WTC11 (cell line): ENCODE measurements at regions not wholly inside any gene's neighbourhood (a gene's known extent, or its start where the extent isn't known, plus 50 kb on each side); places are given as distances from the start of the nearest gene placed in this dataset.

Experiments used
- ATAC-seq: fragments of 200-7000 bp; cut with Tn5 transposase; 2 replicates; pipeline ENCODE4 v1.10.0; 2021; ENCODE audit warnings: mild to moderate bottlenecking, moderate library complexity
- CTCF ChIA-PET: fragments of 300-600 bp; sonication (Branson Sonifier 250); formaldehyde crosslinking; loops from one replicate; lab custom pipeline; 2021; ENCODE audit warnings: antibody characterized with exemption; lab: Charles Lee
- POLR2A ChIA-PET: fragments of 350-600 bp; sonication (Branson Sonifier 250); formaldehyde crosslinking; loops from one replicate; lab custom pipeline; 2021; ENCODE audit warnings: antibody characterized with exemption; lab: Charles Lee
- DNase-seq: peaks from one replicate; pipeline ENCODE4 v3.0.0; 2021; ENCODE audit warnings: low spot score
- H3K27ac Mint-ChIP-seq: 2 replicates; pipeline ENCODE4 v1.8.0; 2021; ENCODE audit warnings: mixed read lengths
- H3K27me3 Mint-ChIP-seq: 2 replicates; pipeline ENCODE4 v1.8.0; 2021; ENCODE audit warnings: low read depth, mild to moderate bottlenecking, moderate library complexity, mixed read lengths
- H3K36me3 Mint-ChIP-seq: 2 replicates; pipeline ENCODE4 v1.8.0; 2021; ENCODE audit warnings: mixed read lengths
- H3K4me1 Mint-ChIP-seq: 2 replicates; pipeline ENCODE4 v1.8.0; 2022; ENCODE audit warnings: mixed read lengths
- H3K4me3 Mint-ChIP-seq: 2 replicates; pipeline ENCODE4 v1.8.0; 2021; ENCODE audit warnings: mild to moderate bottlenecking, moderate library complexity, mixed read lengths
- H3K9me3 Mint-ChIP-seq: 2 replicates; pipeline ENCODE4 v1.8.0; 2021; ENCODE audit warnings: mixed read lengths
- CBFB ChIP-seq: sonication (generic); formaldehyde crosslinking; IDR thresholded peaks from 2 replicates; pipeline ENCODE4 v1.8.1; 2022; ENCODE audit warnings: mild to moderate bottlenecking, low read depth, missing genetic modification reagents
- CREB1 ChIP-seq: sonication (generic); formaldehyde crosslinking; IDR thresholded peaks from 2 replicates; pipeline ENCODE4 v1.8.0; 2023; ENCODE audit warnings: mild to moderate bottlenecking, missing genetic modification reagents
- ELF4 ChIP-seq: sonication (generic); formaldehyde crosslinking; IDR thresholded peaks from 2 replicates; pipeline ENCODE4 v1.8.1; 2022; ENCODE audit warnings: low read depth, mild to moderate bottlenecking, moderate library complexity, missing genetic modification reagents
- FOXJ3 ChIP-seq: sonication (generic); formaldehyde crosslinking; IDR thresholded peaks from 2 replicates; pipeline ENCODE4 v1.9.0; 2021; ENCODE audit warnings: missing genetic modification reagents, mild to moderate bottlenecking, borderline replicate concordance
- GABPB1 ChIP-seq: sonication (generic); formaldehyde crosslinking; IDR thresholded peaks from 2 replicates; pipeline ENCODE4 v1.8.1; 2023; ENCODE audit warnings: mild to moderate bottlenecking, missing genetic modification reagents
- GTF2I ChIP-seq: fragments of 250-450 bp; sonication (Bioruptor Pico); conservative IDR thresholded peaks from 2 replicates; pipeline ENCODE4 v1.4.0; 2021; ENCODE audit warnings: mild to moderate bottlenecking
- JAZF1 ChIP-seq: fragments of 250-450 bp; sonication (Bioruptor Pico); IDR thresholded peaks from 2 replicates; pipeline ENCODE4 v1.9.0; 2021; ENCODE audit warnings: moderate library complexity, mild to moderate bottlenecking, inconsistent platforms
- MXD4 ChIP-seq: fragments of 250-450 bp; sonication (Bioruptor Pico); IDR thresholded peaks from 2 replicates; pipeline ENCODE4 v1.8.0; 2021; ENCODE audit warnings: mild to moderate bottlenecking, moderate library complexity, borderline replicate concordance
- NFATC4 ChIP-seq: fragments of 250-450 bp; sonication (Bioruptor Pico); IDR thresholded peaks from 2 replicates; pipeline ENCODE4 v1.9.0; 2021; ENCODE audit warnings: mild to moderate bottlenecking
- NFE2L1 ChIP-seq: sonication (generic); formaldehyde crosslinking; IDR thresholded peaks from 2 replicates; pipeline ENCODE4 v1.8.1; 2023; ENCODE audit warnings: missing genetic modification reagents
- NR2C2 ChIP-seq: sonication (generic); formaldehyde crosslinking; IDR thresholded peaks from 2 replicates; pipeline ENCODE4 v1.8.0; 2022; ENCODE audit warnings: mild to moderate bottlenecking, missing genetic modification reagents
- RELA ChIP-seq: sonication (generic); formaldehyde crosslinking; IDR thresholded peaks from 2 replicates; pipeline ENCODE4 v1.8.1; 2022; ENCODE audit warnings: missing genetic modification reagents, mild to moderate bottlenecking, borderline replicate concordance
- SOX15 ChIP-seq: fragments of 250-450 bp; sonication (Bioruptor Pico); IDR thresholded peaks from 2 replicates; pipeline ENCODE4 v1.9.0; 2021; ENCODE audit warnings: mild to moderate bottlenecking
- SP1 ChIP-seq: sonication (generic); formaldehyde crosslinking; conservative IDR thresholded peaks from 2 replicates; pipeline ENCODE4 v1.8.1; 2022; ENCODE audit warnings: missing genetic modification reagents
- TEAD1 ChIP-seq: sonication (generic); formaldehyde crosslinking; IDR thresholded peaks from 2 replicates; pipeline ENCODE4 v1.8.0; 2022; ENCODE audit warnings: mild to moderate bottlenecking, missing genetic modification reagents
- ZBTB21 ChIP-seq: sonication (generic); formaldehyde crosslinking; IDR thresholded peaks from 2 replicates; pipeline ENCODE4 v1.8.1; 2023; ENCODE audit warnings: mild to moderate bottlenecking, missing genetic modification reagents, borderline replicate concordance
- ZNF219 ChIP-seq: sonication (generic); formaldehyde crosslinking; IDR thresholded peaks from 2 replicates; pipeline ENCODE4 v1.8.0; 2023; ENCODE audit warnings: missing genetic modification reagents, mild to moderate bottlenecking, borderline replicate concordance
- ZNF232 ChIP-seq: sonication (generic); formaldehyde crosslinking; IDR thresholded peaks from 2 replicates; pipeline ENCODE4 v1.8.0; 2022; ENCODE audit warnings: mild to moderate bottlenecking, missing genetic modification reagents
- TF ChIP-seq, protein P1 (sequence below): sonication (generic); formaldehyde crosslinking; conservative IDR thresholded peaks from 2 replicates; pipeline ENCODE4 v1.8.1; 2022; ENCODE audit warnings: mild to moderate bottlenecking, missing genetic modification reagents
- TF ChIP-seq, protein P2 (sequence below): fragments of 250-450 bp; sonication (Bioruptor Pico); IDR thresholded peaks from 2 replicates; pipeline ENCODE4 v1.9.0; 2021; ENCODE audit warnings: mild to moderate bottlenecking
- TF ChIP-seq, protein P3 (sequence below): sonication (generic); formaldehyde crosslinking; IDR thresholded peaks from 2 replicates; pipeline ENCODE4 v1.8.0; 2022; ENCODE audit warnings: mild to moderate bottlenecking, missing genetic modification reagents
- TF ChIP-seq, protein P4 (sequence below): sonication (generic); formaldehyde crosslinking; IDR thresholded peaks from 2 replicates; pipeline ENCODE4 v1.8.0; 2022; ENCODE audit warnings: mild to moderate bottlenecking, missing genetic modification reagents
- TF ChIP-seq, protein P5 (sequence below): fragments of 200-600 bp; IDR thresholded peaks from 2 replicates; pipeline ENCODE4 v1.8.0; 2022; ENCODE audit warnings: antibody characterized with exemption
- TF ChIP-seq, protein P6 (sequence below): sonication (generic); formaldehyde crosslinking; IDR thresholded peaks from 2 replicates; pipeline ENCODE4 v1.8.1; 2023; ENCODE audit warnings: mild to moderate bottlenecking, missing genetic modification reagents
- TF ChIP-seq, protein P7 (sequence below): sonication (generic); formaldehyde crosslinking; IDR thresholded peaks from 2 replicates; pipeline ENCODE4 v1.8.0; 2023; ENCODE audit warnings: missing genetic modification reagents, mild to moderate bottlenecking, borderline replicate concordance

DNA sequence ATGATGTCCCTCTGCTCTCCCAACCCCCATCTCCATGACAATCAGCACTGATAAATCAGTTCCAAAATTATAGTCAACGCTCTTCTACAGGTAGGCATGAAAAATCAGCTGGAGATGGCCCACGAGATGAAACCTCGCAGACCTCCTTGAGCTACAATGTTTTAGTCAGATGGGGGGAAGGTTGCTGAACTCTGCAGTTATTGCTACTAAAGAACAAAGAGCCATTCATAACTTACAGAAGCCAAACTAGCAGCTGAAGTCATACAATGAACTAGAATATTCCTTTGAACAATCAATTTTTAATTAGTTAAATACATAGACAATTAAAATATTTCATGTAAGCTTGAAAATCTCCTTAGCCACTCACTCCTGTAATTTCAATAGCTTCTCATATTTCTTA, 179.2 kb downstream of the NHLRC3 start (continued):
- TF ChIP-seq CREB1 (CRISPR knock-in tag) (no peak), SOX15 (CRISPR knock-in tag) (no peak), FOXJ3 (no peak), CBFB (CRISPR knock-in tag) (no peak), ZNF219 (CRISPR knock-in tag) (no peak), GTF2I (no peak), RELA (CRISPR knock-in tag) (no peak), JAZF1 (CRISPR knock-in tag) (no peak), ZBTB21 (CRISPR knock-in tag) (no peak), GABPB1 (CRISPR knock-in tag) (no peak)
- TF ChIP-seq, protein P1, sequence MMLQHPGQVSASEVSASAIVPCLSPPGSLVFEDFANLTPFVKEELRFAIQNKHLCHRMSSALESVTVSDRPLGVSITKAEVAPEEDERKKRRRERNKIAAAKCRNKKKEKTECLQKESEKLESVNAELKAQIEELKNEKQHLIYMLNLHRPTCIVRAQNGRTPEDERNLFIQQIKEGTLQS: no peak
- TF ChIP-seq, protein P2, sequence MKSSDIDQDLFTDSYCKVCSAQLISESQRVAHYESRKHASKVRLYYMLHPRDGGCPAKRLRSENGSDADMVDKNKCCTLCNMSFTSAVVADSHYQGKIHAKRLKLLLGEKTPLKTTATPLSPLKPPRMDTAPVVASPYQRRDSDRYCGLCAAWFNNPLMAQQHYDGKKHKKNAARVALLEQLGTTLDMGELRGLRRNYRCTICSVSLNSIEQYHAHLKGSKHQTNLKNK: no peak
- TF ChIP-seq, protein P3, sequence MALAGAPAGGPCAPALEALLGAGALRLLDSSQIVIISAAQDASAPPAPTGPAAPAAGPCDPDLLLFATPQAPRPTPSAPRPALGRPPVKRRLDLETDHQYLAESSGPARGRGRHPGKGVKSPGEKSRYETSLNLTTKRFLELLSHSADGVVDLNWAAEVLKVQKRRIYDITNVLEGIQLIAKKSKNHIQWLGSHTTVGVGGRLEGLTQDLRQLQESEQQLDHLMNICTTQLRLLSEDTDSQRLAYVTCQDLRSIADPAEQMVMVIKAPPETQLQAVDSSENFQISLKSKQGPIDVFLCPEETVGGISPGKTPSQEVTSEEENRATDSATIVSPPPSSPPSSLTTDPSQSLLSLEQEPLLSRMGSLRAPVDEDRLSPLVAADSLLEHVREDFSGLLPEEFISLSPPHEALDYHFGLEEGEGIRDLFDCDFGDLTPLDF (CRISPR knock-in tag): no peak

DNA sequence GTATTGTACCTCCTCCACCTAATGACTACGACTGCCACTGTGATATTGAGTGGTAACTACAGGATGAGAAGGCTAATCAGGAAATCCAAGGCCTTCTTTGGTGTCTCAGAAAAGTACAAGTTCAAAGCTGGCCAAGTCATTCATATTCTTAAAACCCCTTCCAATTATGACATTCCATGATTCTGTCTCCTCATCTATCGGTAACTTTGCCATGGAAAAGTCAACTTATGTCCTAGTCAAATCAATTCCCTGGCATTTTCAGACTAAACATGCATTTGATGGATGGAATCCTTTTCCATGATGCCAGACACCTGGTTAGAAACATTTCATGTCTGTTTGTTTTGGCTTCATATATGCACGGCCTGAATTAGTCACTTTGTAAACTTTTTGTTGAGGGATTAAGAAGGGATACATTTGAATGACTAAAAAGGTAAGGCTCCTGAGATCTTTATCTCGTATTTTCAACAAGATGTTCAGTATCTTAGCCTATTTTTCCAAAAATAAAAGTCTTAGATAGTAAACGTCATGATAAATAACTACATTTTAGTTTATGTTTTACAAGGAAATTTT, 186.5 kb downstream of the NHLRC3 start:
- POLR2A ChIA-PET: no interaction called here
- H3K27me3 Mint-ChIP-seq: no peaks in the 10 kb centered on the region
- DNase-seq (no peak), ATAC-seq (no peak)
- H3K4me3 Mint-ChIP-seq: no peak overlapping the region
- no peak overlapping the region for H3K27ac Mint-ChIP-seq
- no peak for TF ChIP-seq NR2C2 (CRISPR knock-in tag)
- TF ChIP-seq, protein P4, sequence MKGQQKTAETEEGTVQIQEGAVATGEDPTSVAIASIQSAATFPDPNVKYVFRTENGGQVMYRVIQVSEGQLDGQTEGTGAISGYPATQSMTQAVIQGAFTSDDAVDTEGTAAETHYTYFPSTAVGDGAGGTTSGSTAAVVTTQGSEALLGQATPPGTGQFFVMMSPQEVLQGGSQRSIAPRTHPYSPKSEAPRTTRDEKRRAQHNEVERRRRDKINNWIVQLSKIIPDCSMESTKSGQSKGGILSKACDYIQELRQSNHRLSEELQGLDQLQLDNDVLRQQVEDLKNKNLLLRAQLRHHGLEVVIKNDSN: no peak
- TF ChIP-seq SP1 (CRISPR knock-in tag): no peak
- TF ChIP-seq ZNF232: no peak
- TF ChIP-seq, protein P5, sequence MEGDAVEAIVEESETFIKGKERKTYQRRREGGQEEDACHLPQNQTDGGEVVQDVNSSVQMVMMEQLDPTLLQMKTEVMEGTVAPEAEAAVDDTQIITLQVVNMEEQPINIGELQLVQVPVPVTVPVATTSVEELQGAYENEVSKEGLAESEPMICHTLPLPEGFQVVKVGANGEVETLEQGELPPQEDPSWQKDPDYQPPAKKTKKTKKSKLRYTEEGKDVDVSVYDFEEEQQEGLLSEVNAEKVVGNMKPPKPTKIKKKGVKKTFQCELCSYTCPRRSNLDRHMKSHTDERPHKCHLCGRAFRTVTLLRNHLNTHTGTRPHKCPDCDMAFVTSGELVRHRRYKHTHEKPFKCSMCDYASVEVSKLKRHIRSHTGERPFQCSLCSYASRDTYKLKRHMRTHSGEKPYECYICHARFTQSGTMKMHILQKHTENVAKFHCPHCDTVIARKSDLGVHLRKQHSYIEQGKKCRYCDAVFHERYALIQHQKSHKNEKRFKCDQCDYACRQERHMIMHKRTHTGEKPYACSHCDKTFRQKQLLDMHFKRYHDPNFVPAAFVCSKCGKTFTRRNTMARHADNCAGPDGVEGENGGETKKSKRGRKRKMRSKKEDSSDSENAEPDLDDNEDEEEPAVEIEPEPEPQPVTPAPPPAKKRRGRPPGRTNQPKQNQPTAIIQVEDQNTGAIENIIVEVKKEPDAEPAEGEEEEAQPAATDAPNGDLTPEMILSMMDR: no peak
- TF ChIP-seq NFE2L1 (CRISPR knock-in tag): no peak
- TF ChIP-seq ELF4: no peak
- no peak for TF ChIP-seq TEAD1 (CRISPR knock-in tag)
- no peak for TF ChIP-seq MXD4 (CRISPR knock-in tag)
- TF ChIP-seq, protein P6, sequence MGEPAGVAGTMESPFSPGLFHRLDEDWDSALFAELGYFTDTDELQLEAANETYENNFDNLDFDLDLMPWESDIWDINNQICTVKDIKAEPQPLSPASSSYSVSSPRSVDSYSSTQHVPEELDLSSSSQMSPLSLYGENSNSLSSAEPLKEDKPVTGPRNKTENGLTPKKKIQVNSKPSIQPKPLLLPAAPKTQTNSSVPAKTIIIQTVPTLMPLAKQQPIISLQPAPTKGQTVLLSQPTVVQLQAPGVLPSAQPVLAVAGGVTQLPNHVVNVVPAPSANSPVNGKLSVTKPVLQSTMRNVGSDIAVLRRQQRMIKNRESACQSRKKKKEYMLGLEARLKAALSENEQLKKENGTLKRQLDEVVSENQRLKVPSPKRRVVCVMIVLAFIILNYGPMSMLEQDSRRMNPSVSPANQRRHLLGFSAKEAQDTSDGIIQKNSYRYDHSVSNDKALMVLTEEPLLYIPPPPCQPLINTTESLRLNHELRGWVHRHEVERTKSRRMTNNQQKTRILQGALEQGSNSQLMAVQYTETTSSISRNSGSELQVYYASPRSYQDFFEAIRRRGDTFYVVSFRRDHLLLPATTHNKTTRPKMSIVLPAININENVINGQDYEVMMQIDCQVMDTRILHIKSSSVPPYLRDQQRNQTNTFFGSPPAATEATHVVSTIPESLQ (CRISPR knock-in tag): no peak
- TF ChIP-seq, protein P7, sequence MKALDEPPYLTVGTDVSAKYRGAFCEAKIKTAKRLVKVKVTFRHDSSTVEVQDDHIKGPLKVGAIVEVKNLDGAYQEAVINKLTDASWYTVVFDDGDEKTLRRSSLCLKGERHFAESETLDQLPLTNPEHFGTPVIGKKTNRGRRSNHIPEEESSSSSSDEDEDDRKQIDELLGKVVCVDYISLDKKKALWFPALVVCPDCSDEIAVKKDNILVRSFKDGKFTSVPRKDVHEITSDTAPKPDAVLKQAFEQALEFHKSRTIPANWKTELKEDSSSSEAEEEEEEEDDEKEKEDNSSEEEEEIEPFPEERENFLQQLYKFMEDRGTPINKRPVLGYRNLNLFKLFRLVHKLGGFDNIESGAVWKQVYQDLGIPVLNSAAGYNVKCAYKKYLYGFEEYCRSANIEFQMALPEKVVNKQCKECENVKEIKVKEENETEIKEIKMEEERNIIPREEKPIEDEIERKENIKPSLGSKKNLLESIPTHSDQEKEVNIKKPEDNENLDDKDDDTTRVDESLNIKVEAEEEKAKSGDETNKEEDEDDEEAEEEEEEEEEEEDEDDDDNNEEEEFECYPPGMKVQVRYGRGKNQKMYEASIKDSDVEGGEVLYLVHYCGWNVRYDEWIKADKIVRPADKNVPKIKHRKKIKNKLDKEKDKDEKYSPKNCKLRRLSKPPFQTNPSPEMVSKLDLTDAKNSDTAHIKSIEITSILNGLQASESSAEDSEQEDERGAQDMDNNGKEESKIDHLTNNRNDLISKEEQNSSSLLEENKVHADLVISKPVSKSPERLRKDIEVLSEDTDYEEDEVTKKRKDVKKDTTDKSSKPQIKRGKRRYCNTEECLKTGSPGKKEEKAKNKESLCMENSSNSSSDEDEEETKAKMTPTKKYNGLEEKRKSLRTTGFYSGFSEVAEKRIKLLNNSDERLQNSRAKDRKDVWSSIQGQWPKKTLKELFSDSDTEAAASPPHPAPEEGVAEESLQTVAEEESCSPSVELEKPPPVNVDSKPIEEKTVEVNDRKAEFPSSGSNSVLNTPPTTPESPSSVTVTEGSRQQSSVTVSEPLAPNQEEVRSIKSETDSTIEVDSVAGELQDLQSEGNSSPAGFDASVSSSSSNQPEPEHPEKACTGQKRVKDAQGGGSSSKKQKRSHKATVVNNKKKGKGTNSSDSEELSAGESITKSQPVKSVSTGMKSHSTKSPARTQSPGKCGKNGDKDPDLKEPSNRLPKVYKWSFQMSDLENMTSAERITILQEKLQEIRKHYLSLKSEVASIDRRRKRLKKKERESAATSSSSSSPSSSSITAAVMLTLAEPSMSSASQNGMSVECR (CRISPR knock-in tag): no peak
- no peak for TF ChIP-seq NFATC4 (CRISPR knock-in tag)
- TF ChIP-seq, all 79 proteins: peak for 0
- peaks cover 31% of the 10 kb centered on the region for H3K9me3 Mint-ChIP-seq
- no peaks in the 10 kb centered on the region; the same call in 1 of the 2 replicates for H3K36me3 Mint-ChIP-seq
- CTCF ChIA-PET: no interaction called here
- H3K4me1 Mint-ChIP-seq: no peaks in the 10 kb centered on the region
